Uterus (tissue), 3 donors: ENCODE measurements at regions not wholly inside any gene's neighbourhood (a gene's known extent, or its start where the extent isn't known, plus 50 kb on each side); places are given as distances from the start of the nearest gene placed in this dataset.
"Not testable (repeated sequence)": the region's sequence is repeated elsewhere in the genome, so short reads cannot be mapped to it uniquely, and the experiment has no call there.

ENCODE experiments used
- DNase-seq, 2 donors: peaks; one replicate each; pipeline ENCODE4 v3.0.0-alpha.2; 2019 to 2020
- H3K27ac ChIP-seq, 2 donors: fragments of 200-600 bp; sonication (generic); 1 replicate in 1 of 2; 2 replicates in 1 of 2; pipeline ENCODE4 v1.5.1; 2016 to 2018
- H3K27me3 ChIP-seq, 2 donors: fragments of 200-600 bp; sonication (generic); one replicate each; pipeline ENCODE4 v1.5.1; 2018 to 2019; ENCODE audit warnings: control low read depth in 1 of 2
- H3K36me3 ChIP-seq, 2 donors: fragments of 200-600 bp; sonication (generic); one replicate each; pipeline ENCODE4 v1.5.1; 2019; ENCODE audit warnings: control low read depth in 1 of 2
- H3K4me1 ChIP-seq, 2 donors: fragments of 200-600 bp; sonication (generic); one replicate each; pipeline ENCODE4 v1.5.1; 2018 to 2019; ENCODE audit warnings: control low read depth in 1 of 2
- H3K4me3 ChIP-seq, 2 donors: fragments of 200-600 bp; sonication (generic); 1 replicate in 1 of 2; 2 replicates in 1 of 2; pipeline ENCODE4 v1.5.1; 2018 to 2019; ENCODE audit warnings: mild to moderate bottlenecking in 1 of 2
- H3K9me3 ChIP-seq, 2 donors: fragments of 200-600 bp; sonication (generic); one replicate each; pipeline ENCODE4 v1.5.1; 2019; ENCODE audit warnings: control low read depth in 1 of 2
- POLR2A ChIP-seq, 2 donors: fragments of 450-650 bp; IDR thresholded peaks; one replicate each; pipeline ENCODE4 v1.6.1; 2016; ENCODE audit warnings: antibody characterized with exemption in 2 of 2, mild to moderate bottlenecking in 1 of 2, moderate library complexity in 1 of 2
- intact Hi-C: fragments of 100-400 bp; cut with DNase I; formaldehyde crosslinking; loops from one replicate; pipeline ENCODE4 v1.15.1; 2023; ENCODE audit warnings: low total_unique reads
- TF ChIP-seq, protein P1 (sequence below), 4 experiments: fragments of 200-600 bp in 2 of 4; fragments of 450-650 bp in 2 of 4; sonication (generic) in 2 of 4; IDR thresholded peaks; one replicate each; pipeline ENCODE4 v1.5.1; 2016 to 2019; ENCODE audit warnings: antibody characterized with exemption in 4 of 4, mild to moderate bottlenecking in 2 of 4, moderate library complexity in 1 of 4
- donor health status: DM: yes; HTN: yes; CAD: no.

GRCh38 chr2:211204902-211205301 is 648.5 kb downstream of the CPS1 start:
- no peak for TF ChIP-seq POLR2A (IDR thresholded peaks at IDR 0.05)
- TF ChIP-seq, protein P1, sequence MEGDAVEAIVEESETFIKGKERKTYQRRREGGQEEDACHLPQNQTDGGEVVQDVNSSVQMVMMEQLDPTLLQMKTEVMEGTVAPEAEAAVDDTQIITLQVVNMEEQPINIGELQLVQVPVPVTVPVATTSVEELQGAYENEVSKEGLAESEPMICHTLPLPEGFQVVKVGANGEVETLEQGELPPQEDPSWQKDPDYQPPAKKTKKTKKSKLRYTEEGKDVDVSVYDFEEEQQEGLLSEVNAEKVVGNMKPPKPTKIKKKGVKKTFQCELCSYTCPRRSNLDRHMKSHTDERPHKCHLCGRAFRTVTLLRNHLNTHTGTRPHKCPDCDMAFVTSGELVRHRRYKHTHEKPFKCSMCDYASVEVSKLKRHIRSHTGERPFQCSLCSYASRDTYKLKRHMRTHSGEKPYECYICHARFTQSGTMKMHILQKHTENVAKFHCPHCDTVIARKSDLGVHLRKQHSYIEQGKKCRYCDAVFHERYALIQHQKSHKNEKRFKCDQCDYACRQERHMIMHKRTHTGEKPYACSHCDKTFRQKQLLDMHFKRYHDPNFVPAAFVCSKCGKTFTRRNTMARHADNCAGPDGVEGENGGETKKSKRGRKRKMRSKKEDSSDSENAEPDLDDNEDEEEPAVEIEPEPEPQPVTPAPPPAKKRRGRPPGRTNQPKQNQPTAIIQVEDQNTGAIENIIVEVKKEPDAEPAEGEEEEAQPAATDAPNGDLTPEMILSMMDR (IDR thresholded peaks at IDR 0.05), result no peak
- Histone ChIP-seq H3K4me1 (no peaks in the 10 kb centered on the region), H3K9me3 (no peaks in the 10 kb centered on the region), H3K27ac (no peak overlapping the region), H3K27me3 (no peaks in the 10 kb centered on the region), H3K36me3 (no peaks in the 10 kb centered on the region), H3K4me3 (no peak overlapping the region)
- no peak for DNase-seq
- intact Hi-C loops, result no loop called here

DNA sequence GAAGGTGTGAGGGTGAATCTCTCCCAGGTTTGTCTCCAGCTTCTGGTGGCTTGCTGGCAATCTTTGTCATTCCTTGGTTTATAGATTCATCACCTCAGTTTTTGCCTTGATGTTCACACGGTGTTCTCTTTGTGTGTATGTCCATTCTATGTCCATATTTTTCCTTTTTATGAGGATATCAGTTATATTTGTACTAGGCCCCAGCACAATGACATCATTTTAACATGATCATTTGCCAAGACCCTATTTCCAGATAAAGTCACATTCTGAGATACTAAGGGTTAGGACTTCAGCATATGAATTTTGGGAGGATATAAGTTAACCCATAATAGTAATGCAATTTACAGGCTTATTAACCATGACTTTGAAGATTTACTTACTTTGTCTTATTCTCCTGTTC is 649.0 kb downstream of the CPS1 start:
- Histone ChIP-seq H3K27me3 (no peaks in the 10 kb centered on the region), H3K4me1 (no peaks in the 10 kb centered on the region), H3K27ac (no peak overlapping the region), H3K4me3 (no peak overlapping the region), H3K36me3 (no peaks in the 10 kb centered on the region), H3K9me3 (no peaks in the 10 kb centered on the region)
- DNase-seq, result no peak
- intact Hi-C loops, result no loop called here
- no peak for TF ChIP-seq POLR2A (IDR thresholded peaks at IDR 0.05)
- TF ChIP-seq, protein P1 (IDR thresholded peaks at IDR 0.05), result no peak

GRCh38 chr2:211205836-211206235 is 649.4 kb downstream of the CPS1 start:
- intact Hi-C loops, result no loop called here
- Histone ChIP-seq H3K4me1 (no peaks in the 10 kb centered on the region), H3K27ac (no peak overlapping the region), H3K36me3 (no peaks in the 10 kb centered on the region), H3K4me3 (no peak overlapping the region), H3K9me3 (no peaks in the 10 kb centered on the region), H3K27me3 (no peaks in the 10 kb centered on the region)
- no peak for DNase-seq
- TF ChIP-seq, protein P1 (IDR thresholded peaks at IDR 0.05), result no peak
- no peak for TF ChIP-seq POLR2A (IDR thresholded peaks at IDR 0.05)

DNA sequence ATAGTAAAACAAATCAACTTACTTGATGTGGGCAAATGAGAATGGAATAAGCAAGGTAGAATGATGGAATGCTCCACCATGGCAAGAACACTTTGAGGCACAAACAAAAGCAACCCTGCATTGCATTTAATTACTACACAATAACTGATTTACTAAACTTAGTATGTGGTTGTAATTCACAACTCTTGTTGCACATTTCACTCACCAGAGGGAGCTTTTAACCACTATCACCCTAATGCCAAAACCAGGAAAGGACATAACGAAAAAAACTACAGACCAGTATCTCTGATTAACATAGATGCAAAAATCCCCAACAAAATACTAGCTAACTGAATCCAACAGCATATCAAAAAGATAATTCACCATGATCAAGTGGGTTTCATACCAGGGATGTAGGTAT is 659.8 kb downstream of the CPS1 start:
- no peaks in the 10 kb centered on the region for H3K4me1 ChIP-seq
- DNase-seq, result no peak
- H3K27ac ChIP-seq, result no peak overlapping the region
- H3K27me3 ChIP-seq, result no peaks in the 10 kb centered on the region
- no peaks in the 10 kb centered on the region for H3K36me3 ChIP-seq
- no peaks in the 10 kb centered on the region for H3K9me3 ChIP-seq
- TF ChIP-seq POLR2A (IDR thresholded peaks at IDR 0.05), result no peak
- TF ChIP-seq, protein P1 (IDR thresholded peaks at IDR 0.05), result no peak
- intact Hi-C loops, result no loop called here
- no peak overlapping the region for H3K4me3 ChIP-seq

GRCh38 chr2:211219548-211219947 is 663.1 kb downstream of the CPS1 start:
- H3K27ac ChIP-seq, intact Hi-C loops, H3K36me3 ChIP-seq, H3K9me3 ChIP-seq, DNase-seq, H3K4me1 ChIP-seq, H3K27me3 ChIP-seq, H3K4me3 ChIP-seq: not testable (repeated sequence)

DNA sequence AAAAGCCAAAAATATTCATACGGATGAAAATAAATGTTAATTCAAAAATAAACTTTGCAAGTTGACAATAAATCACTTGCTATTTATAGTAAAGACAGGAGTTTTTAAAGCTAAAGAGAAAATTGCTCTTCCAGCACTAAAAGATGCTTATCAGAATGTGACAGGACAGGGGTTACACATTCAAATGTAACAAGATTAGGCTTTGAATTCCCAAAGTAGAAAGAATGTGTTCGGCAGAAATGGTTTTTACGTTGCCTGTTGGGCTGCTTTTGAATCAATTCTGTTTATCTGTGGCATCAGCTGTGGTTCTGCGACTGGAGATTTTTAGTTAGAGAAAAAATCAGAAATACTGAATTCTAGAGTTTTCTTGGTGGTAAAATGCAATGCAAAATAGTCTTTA is 669.4 kb downstream of the CPS1 start:
- Histone ChIP-seq H3K27ac (no peak overlapping the region), H3K4me1 (no peaks in the 10 kb centered on the region), H3K27me3 (no peaks in the 10 kb centered on the region), H3K9me3 (no peaks in the 10 kb centered on the region), H3K4me3 (no peak overlapping the region), H3K36me3 (no peaks in the 10 kb centered on the region)
- intact Hi-C loops, result no loop called here
- TF ChIP-seq, protein P1 (IDR thresholded peaks at IDR 0.05), result no peak
- TF ChIP-seq POLR2A (IDR thresholded peaks at IDR 0.05), result no peak
- DNase-seq, result no peak
